ENCODE measurements at regions not wholly inside any gene's neighbourhood (a gene's known extent, or its start where the extent isn't known, plus 50 kb on each side); places are given as distances from the start of the nearest gene placed in this dataset.

GRCh38 chr15:93789441-93789840, 441.9 kb upstream of the MCTP2 start:
- TF ChIP-seq SPI1 (IDR thresholded peaks at IDR 0.05; ENCODE audit: borderline replicate concordance, low read depth) (no peak), GABPA (IDR thresholded peaks at IDR 0.05; ENCODE audit: low read depth) (no peak), REST (IDR thresholded peaks at IDR 0.05; ENCODE audit: insufficient replicate concordance, low read depth) (no peak), POLR2AphosphoS5 (IDR thresholded peaks at IDR 0.05; ENCODE audit: low read depth) (no peak), CTCF (IDR thresholded peaks at IDR 0.05; ENCODE audit: insufficient read depth, low read length) (no peak)
- no peak for DNase-seq (ENCODE audit: low read depth in 1 of 2, low spot score in 1 of 2)
- Histone ChIP-seq H3K27ac (replicated peaks) (no peak overlapping the region), H3K4me3 (replicated peaks; ENCODE audit: insufficient read depth, low read length) (no peak overlapping the region), H3K27me3 (ENCODE audit: insufficient read depth, poor library complexity, severe bottlenecking) (no peaks in the 10 kb centered on the region)

- H3K27me3 ChIP-seq (ENCODE audit: insufficient read depth, poor library complexity, severe bottlenecking): peaks cover 2% of the 10 kb centered on the region
- TF ChIP-seq REST (IDR thresholded peaks at IDR 0.05; ENCODE audit: insufficient replicate concordance, low read depth) (no peak), POLR2AphosphoS5 (IDR thresholded peaks at IDR 0.05; ENCODE audit: low read depth) (no peak), GABPA (IDR thresholded peaks at IDR 0.05; ENCODE audit: low read depth) (no peak), CTCF (IDR thresholded peaks at IDR 0.05; ENCODE audit: insufficient read depth, low read length) (no peak)
- DNase-seq (ENCODE audit: low read depth in 1 of 2, low spot score in 1 of 2): no peak
- H3K4me3 ChIP-seq (replicated peaks; ENCODE audit: insufficient read depth, low read length): no peak overlapping the region
- H3K27ac ChIP-seq (replicated peaks): no peak overlapping the region
Measured at GRCh38 chr15:93780073-93780472, 451.3 kb upstream of the MCTP2 start.

GRCh38 chr15:93779341-93779740, 452.0 kb upstream of the MCTP2 start:
- Histone ChIP-seq H3K27me3 (ENCODE audit: insufficient read depth, poor library complexity, severe bottlenecking) (peaks cover 2% of the 10 kb centered on the region), H3K4me3 (replicated peaks; ENCODE audit: insufficient read depth, low read length) (no peak overlapping the region), H3K27ac (replicated peaks) (no peak overlapping the region)
- DNase-seq (ENCODE audit: low read depth in 1 of 2, low spot score in 1 of 2): no peak
- TF ChIP-seq REST (IDR thresholded peaks at IDR 0.05; ENCODE audit: insufficient replicate concordance, low read depth) (no peak), POLR2AphosphoS5 (IDR thresholded peaks at IDR 0.05; ENCODE audit: low read depth) (no peak), CTCF (IDR thresholded peaks at IDR 0.05; ENCODE audit: insufficient read depth, low read length) (no peak), SPI1 (IDR thresholded peaks at IDR 0.05; ENCODE audit: borderline replicate concordance, low read depth) (no peak), GABPA (IDR thresholded peaks at IDR 0.05; ENCODE audit: low read depth) (no peak)

Measured in HL-60 (cell line).